ENCODE measurements at regions not wholly inside any gene's neighbourhood (a gene's known extent, or its start where the extent isn't known, plus 50 kb on each side); places are given as distances from the start of the nearest gene placed in this dataset.

DNA sequence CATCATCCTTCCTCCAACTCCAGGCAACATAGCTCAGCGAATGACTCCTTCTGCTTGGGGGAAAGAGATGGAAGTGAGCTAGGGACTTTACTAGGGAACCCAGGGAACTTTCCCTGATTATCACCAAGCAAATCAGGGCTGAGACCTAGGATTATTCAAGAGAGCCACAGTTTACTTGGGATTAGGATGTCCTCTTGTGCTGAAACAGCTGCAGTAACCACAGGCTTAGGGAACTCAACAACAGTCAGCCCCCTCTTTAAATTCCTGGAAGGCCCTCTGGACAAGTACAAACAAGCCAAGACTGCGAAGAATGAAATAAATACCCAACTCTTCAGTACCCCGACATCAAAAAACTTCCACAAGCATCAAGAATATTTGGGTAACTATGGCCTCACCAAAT is 700.9 kb downstream of the COL12A1 start:
- TF ChIP-seq YY1 (IDR thresholded peaks at IDR 0.05; ENCODE audit: insufficient read depth, insufficient replicate concordance, low read depth, low read length): no peak
- TF ChIP-seq, protein P1, sequence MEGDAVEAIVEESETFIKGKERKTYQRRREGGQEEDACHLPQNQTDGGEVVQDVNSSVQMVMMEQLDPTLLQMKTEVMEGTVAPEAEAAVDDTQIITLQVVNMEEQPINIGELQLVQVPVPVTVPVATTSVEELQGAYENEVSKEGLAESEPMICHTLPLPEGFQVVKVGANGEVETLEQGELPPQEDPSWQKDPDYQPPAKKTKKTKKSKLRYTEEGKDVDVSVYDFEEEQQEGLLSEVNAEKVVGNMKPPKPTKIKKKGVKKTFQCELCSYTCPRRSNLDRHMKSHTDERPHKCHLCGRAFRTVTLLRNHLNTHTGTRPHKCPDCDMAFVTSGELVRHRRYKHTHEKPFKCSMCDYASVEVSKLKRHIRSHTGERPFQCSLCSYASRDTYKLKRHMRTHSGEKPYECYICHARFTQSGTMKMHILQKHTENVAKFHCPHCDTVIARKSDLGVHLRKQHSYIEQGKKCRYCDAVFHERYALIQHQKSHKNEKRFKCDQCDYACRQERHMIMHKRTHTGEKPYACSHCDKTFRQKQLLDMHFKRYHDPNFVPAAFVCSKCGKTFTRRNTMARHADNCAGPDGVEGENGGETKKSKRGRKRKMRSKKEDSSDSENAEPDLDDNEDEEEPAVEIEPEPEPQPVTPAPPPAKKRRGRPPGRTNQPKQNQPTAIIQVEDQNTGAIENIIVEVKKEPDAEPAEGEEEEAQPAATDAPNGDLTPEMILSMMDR (CRISPR knock-in tag; IDR thresholded peaks at IDR 0.05): no peak
- no peak for TF ChIP-seq CREB1 (IDR thresholded peaks at IDR 0.05)
- no peak for TF ChIP-seq CREB1 (CRISPR knock-in tag; IDR thresholded peaks at IDR 0.05)
- no peak for TF ChIP-seq HOXA7 (CRISPR knock-in tag; IDR thresholded peaks at IDR 0.05)
- TF ChIP-seq GLI4 (CRISPR knock-in tag; IDR thresholded peaks at IDR 0.05; ENCODE audit: borderline replicate concordance): no peak

Measured in HepG2 (cell line).